ENCODE measurements at regions not wholly inside any gene's neighbourhood (a gene's known extent, or its start where the extent isn't known, plus 50 kb on each side); places are given as distances from the start of the nearest gene placed in this dataset.
"Not testable (repeated sequence)": the region's sequence is repeated elsewhere in the genome, so short reads cannot be mapped to it uniquely, and the experiment has no call there.

- no peak for DNase-seq (ENCODE audit: low read depth)
These were observed 795.0 kb downstream of the DTWD2 start for GRCh38 chr5:118193194-118193905.

DNA sequence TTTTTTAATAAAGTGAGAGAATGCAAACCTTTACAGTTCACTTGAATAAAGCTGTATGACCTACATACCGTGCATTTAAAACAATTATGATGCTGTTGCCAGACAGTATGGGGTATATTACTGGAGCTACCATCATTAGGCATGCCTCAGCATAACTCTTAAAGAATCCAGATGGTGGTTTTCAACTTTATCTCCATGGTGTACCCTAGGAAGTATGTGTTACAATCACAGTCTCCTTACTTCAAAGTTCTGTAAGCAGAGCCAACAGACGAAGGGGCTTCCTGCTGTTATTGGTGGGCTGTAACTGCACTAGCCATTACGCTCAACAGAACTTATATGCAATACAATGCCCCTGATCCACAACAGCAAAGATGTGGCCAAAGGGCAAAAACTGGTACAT lies 803.3 kb downstream of the DTWD2 start:
- DNase-seq (ENCODE audit: low read depth): no peak

DNA sequence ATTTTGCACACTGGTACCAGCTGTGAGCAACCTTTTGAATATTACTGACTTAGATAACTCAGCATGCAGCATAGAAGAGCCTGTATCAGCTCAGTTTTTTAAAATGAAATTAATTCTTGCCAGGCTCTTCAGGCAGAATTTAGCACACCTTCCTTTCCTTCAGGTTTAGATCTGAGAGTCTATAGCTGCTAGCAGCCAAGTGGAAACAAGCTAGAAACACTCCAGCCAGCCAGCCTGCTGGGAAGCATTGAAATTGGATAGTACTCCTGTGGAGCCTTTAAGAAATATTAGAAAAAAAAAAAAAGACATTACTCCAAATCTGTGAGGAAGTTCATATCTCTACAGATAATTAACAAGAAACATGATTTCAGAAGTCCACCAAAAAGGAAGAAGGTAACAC lies 812.2 kb downstream of the DTWD2 start:
- DNase-seq (ENCODE audit: low read depth): no peak

- no peak for DNase-seq (ENCODE audit: low read depth)
These were observed 813.7 kb downstream of the DTWD2 start for GRCh38 chr5:118174671-118175070.

- no peak for DNase-seq (ENCODE audit: low read depth)
These were observed 815.0 kb downstream of the DTWD2 start for GRCh38 chr5:118173340-118173739.

- DNase-seq (ENCODE audit: low read depth): no peak
These were observed 822.7 kb downstream of the DTWD2 start for GRCh38 chr5:118165619-118166018.

- no peak for DNase-seq (ENCODE audit: low read depth)
These were observed 832.2 kb downstream of the DTWD2 start for GRCh38 chr5:118156181-118156580.

- DNase-seq (ENCODE audit: low read depth): no peak
These were observed 841.5 kb downstream of the DTWD2 start for GRCh38 chr5:118146824-118147223.

- DNase-seq (ENCODE audit: low read depth): no peak
These were observed 843.8 kb downstream of the DTWD2 start for GRCh38 chr5:118144540-118144939.

GRCh38 chr5:118139361-118139760 lies 849.0 kb downstream of the DTWD2 start:
- no peak for DNase-seq (ENCODE audit: low read depth)

- DNase-seq (ENCODE audit: low read depth): peak; percentile 2
These were observed 862.2 kb downstream of the DTWD2 start for GRCh38 chr5:118126159-118126558.

DNA sequence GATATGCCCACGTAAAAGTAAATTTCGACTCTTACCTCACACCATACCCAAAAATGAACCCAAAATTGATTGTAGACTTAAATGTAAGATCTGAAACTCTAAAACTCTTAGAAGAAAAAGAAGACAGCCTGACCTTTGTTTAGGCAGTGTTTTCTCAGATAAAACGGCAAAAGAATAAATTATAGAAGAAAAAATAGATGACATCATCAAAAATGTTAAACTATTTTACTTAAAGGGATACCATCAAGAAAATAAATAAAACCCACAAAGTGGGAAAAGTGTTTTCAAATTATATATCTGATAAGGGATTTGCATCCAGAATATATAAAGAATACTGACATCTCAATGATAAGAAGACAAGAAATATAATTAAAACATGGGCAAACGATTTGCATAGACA lies 862.7 kb downstream of the DTWD2 start:
- DNase-seq (ENCODE audit: low read depth): no peak

DNA sequence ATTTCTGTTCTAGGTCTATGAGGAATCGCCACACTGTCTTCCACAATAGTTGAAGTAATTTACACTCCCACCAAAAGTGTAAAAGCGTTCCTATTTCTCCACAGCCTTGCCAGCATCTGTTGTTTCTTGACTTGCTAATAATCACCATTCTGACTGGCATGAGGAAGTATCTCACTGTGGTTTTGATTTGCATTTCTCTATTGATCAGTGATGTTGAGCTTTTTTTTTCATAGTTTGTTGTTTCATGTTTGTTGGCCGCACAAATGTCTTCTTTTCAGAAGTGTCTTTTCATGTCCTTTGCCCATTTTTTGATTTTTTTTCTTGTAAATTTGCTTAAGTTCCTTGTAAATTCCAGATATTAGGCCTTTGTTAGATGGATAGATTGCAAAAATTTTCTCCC lies 867.1 kb downstream of the DTWD2 start:
- DNase-seq (ENCODE audit: low read depth): no peak

DNA sequence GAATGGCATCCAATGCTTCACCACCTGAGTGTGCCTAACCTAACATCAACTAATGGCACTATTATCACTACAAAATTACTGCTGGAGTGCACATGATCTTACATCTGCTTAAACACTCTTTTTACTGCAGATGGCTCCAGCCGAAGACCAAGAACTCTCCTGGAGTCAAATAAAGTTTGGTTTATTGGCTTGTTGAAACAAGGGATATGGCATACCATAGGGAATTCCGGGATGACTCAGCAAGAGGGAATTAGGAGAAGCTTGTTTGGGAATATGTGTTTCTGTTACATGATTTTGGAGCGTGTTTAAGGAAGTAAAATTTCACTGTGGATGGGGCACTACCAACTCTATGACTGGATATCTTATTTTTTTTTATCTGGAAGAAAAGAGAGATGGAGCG lies 872.6 kb downstream of the DTWD2 start:
- no peak for DNase-seq (ENCODE audit: low read depth)

- DNase-seq (ENCODE audit: low read depth): no peak
These were observed 876.4 kb downstream of the DTWD2 start for GRCh38 chr5:118111956-118112355.

DNA sequence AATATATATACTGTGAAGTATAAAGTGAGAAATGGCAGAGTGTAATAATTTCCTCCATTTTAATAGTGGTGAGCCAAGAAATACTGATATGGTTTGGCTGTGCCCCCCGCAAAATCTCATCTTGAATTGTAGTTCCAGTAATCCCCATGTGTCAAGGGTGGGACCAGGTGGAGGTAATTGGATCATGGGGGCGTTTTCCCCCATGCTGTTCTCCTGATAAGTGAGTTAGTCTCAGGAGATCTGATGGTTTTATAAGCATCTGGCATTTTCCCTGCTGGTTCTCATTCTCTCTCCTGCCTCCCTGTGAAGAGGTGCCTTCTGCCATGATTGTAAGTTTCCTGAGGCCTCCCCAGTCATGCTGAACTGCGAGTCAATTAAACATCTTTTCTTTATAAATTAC lies 881.1 kb downstream of the DTWD2 start:
- not testable (repeated sequence) for DNase-seq (ENCODE audit: low read depth)

DNA sequence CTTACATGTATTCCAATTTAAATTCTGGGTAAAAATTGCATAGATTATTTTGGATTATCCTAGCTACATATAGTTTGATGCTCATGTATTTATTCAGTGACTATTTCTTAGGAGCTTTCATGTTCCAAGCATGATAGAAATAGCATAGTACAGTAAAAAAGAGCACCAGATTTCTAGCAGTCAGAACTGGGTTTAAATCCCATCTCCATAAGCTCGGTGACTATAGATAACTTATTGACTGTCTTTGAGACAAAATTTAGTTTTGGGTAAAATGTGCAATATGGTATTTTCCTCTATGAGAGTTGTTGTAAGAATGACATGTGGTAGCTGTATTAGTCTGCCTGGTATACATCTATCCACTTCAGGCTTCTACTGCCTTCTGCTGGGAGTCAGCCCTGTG lies 889.6 kb downstream of the DTWD2 start:
- no peak for DNase-seq (ENCODE audit: low read depth)

DNA sequence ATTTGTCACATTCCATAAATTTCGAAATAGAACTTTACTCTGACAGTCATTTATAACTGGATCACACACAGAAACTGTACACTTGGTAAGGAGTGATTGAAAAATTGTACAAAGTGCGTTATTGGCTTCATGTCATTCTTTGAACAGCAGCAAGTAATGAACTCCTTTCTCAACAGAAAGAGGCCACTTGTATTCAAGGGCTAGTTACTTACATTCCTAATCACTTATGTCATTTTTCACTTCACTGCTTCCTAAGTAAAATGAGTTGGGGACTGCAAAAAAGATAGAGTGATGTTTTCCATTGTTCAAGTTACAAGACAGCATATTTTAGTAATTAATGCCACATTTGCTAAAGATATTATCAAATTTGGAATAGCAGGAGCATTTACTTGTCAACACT lies 893.2 kb downstream of the DTWD2 start:
- DNase-seq (ENCODE audit: low read depth): no peak

GRCh38 chr5:118088448-118088847 lies 899.9 kb downstream of the DTWD2 start:
- DNase-seq (ENCODE audit: low read depth): no peak

GRCh38 chr5:118076490-118076889 lies 911.9 kb downstream of the DTWD2 start:
- DNase-seq (ENCODE audit: low read depth): no peak

GRCh38 chr5:118070041-118070440 lies 918.3 kb downstream of the DTWD2 start:
- no peak for DNase-seq (ENCODE audit: low read depth)

DNA sequence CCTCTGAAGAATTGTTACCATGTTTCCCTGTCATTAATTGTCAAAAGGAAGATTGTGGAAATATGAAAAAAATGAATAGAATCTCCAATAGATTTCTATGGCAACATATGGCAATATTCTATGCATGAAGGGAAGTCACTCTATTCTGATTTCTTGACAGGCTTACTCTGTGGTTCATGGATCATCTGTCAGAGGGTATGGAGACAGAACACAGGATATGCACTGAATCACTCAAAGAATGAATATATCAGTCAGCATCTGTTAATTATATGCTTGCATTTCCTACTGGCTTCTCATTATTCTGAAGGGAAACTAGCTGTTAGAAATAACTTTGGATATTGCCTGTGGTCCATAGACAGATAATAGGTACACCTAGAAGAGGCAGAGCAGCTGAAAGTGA lies 918.9 kb downstream of the DTWD2 start:
- no peak for DNase-seq (ENCODE audit: low read depth)

GRCh38 chr5:118068886-118069285 lies 919.5 kb downstream of the DTWD2 start:
- DNase-seq (ENCODE audit: low read depth): no peak

GRCh38 chr5:118063836-118064235 lies 924.5 kb downstream of the DTWD2 start:
- DNase-seq (ENCODE audit: low read depth): not testable (repeated sequence)

DNA sequence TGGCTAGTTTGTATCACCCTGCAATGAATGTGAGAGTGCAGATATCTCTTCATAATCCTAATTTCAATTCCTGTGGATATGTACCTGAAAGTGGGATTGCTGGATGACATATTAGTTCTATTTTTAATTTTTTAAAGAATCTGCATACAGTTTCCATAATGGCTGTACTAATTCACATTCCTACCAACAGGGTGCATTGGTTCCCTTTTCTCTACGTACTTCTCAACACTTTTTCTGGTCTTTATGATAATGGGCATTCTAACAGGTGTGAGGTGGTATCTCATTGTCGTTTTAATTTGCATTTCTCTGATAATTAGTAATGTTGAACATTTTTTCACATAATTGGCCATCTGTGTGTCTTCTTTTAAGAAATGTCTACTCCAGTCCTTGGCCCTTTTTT lies 927.5 kb downstream of the DTWD2 start:
- no peak for DNase-seq (ENCODE audit: low read depth)

Data from fibroblast of gingiva (primary cell).